ENCODE measurements at regions not wholly inside any gene's neighbourhood (a gene's known extent, or its start where the extent isn't known, plus 50 kb on each side); places are given as distances from the start of the nearest gene placed in this dataset.
"Not testable (repeated sequence)": the region's sequence is repeated elsewhere in the genome, so short reads cannot be mapped to it uniquely, and the experiment has no call there.

GRCh38 chr2:81362468-81362867 lies 1057.9 kb upstream of the LRRTM1 start:
- not testable (repeated sequence) for H3K27ac ChIP-seq (ENCODE audit: low read depth, low read length); H3K27me3 ChIP-seq (ENCODE audit: insufficient read depth, low read length); H3K4me1 ChIP-seq (ENCODE audit: control insufficient read depth, insufficient read depth, low read length, unreplicated experiment); H3K4me3 ChIP-seq (ENCODE audit: low read depth, low read length); H3K79me2 ChIP-seq (ENCODE audit: control insufficient read depth, insufficient read depth, low read length, unreplicated experiment); H3K36me3 ChIP-seq (ENCODE audit: insufficient read depth, low read length); H2AFZ ChIP-seq (ENCODE audit: low read length, unreplicated experiment)

DNA sequence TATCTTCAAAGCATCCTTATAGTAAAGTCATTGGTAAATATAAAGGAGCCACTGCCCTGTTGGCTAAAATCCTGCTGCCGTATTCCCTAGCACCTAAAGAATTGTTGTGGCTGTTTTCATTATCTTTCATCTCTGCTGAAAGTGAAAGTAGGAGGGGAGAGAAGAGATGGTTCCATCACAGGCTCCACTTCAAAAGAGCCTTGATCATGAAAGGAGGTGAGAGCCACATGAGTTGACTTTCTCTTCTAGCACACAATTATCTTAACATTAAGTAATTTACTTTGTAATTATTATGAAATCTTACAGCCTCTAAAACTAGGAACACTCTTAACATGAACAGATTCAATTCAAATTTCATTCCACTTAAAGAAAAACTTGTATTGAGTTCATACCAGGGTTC lies 1050.9 kb upstream of the LRRTM1 start:
- no peaks in the 10 kb centered on the region for H3K36me3 ChIP-seq (ENCODE audit: insufficient read depth, low read length)
- H3K4me1 ChIP-seq (ENCODE audit: control insufficient read depth, insufficient read depth, low read length, unreplicated experiment), result no peaks in the 10 kb centered on the region
- H3K4me3 ChIP-seq (ENCODE audit: low read depth, low read length), result no peak overlapping the region
- no peak overlapping the region for H3K27ac ChIP-seq (ENCODE audit: low read depth, low read length)
- H3K79me2 ChIP-seq (ENCODE audit: control insufficient read depth, insufficient read depth, low read length, unreplicated experiment), result no peaks in the 10 kb centered on the region
- H3K27me3 ChIP-seq (ENCODE audit: insufficient read depth, low read length), result no peaks in the 10 kb centered on the region
- H2AFZ ChIP-seq (ENCODE audit: low read length, unreplicated experiment), result no peak overlapping the region

DNA sequence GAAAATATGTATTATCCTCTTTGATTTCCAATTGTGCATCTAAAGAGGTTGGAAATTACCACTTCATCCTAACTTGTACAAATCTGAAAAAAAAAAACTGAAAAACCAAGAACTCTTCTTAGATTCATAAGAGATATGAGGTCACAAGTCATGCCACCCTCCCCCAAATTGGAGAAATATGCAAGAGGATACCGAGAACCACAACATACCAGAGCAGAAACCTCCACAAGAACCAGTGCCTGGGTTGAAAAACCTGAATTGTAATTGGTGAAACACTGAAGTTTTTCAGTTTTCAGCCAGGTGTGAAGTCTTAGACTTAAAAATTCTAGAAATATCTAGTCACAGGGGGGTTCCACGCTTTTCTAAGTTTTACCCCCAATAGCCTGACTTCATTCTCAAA lies 1029.5 kb upstream of the LRRTM1 start:
- no peaks in the 10 kb centered on the region for H3K4me1 ChIP-seq (ENCODE audit: control insufficient read depth, insufficient read depth, low read length, unreplicated experiment)
- H3K79me2 ChIP-seq (ENCODE audit: control insufficient read depth, insufficient read depth, low read length, unreplicated experiment), result no peaks in the 10 kb centered on the region
- H3K27ac ChIP-seq (ENCODE audit: low read depth, low read length), result no peak overlapping the region
- H3K27me3 ChIP-seq (ENCODE audit: insufficient read depth, low read length), result no peaks in the 10 kb centered on the region
- H2AFZ ChIP-seq (ENCODE audit: low read length, unreplicated experiment), result no peak overlapping the region
- no peak overlapping the region for H3K4me3 ChIP-seq (ENCODE audit: low read depth, low read length)
- no peaks in the 10 kb centered on the region for H3K36me3 ChIP-seq (ENCODE audit: insufficient read depth, low read length)

GRCh38 chr2:81328968-81329367 lies 1024.4 kb upstream of the LRRTM1 start:
- Histone ChIP-seq H3K36me3 (ENCODE audit: insufficient read depth, low read length) (no peaks in the 10 kb centered on the region), H3K4me3 (ENCODE audit: low read depth, low read length) (no peak overlapping the region), H2AFZ (ENCODE audit: low read length, unreplicated experiment) (no peak overlapping the region), H3K4me1 (ENCODE audit: control insufficient read depth, insufficient read depth, low read length, unreplicated experiment) (no peaks in the 10 kb centered on the region), H3K27me3 (ENCODE audit: insufficient read depth, low read length) (no peaks in the 10 kb centered on the region), H3K27ac (ENCODE audit: low read depth, low read length) (no peak overlapping the region), H3K79me2 (ENCODE audit: control insufficient read depth, insufficient read depth, low read length, unreplicated experiment) (no peaks in the 10 kb centered on the region)

DNA sequence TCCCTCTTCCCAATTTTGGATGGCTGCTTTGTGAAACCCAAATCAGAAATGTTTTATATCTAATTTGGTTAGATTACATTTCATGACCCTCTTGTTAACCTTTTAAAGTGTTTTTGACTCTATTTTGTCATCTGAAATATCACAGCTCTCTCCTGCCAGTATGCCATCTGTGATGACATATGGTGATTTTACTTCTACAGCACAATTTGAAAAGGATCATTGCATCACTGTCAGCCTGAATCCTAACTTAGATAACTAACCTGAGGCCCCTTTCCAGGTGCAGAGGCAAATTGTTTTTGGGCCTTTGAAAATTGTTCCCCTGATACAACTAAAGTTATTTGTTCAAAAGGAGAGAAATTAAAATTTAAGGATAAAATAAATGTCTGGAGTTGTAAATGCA lies 1023.4 kb upstream of the LRRTM1 start:
- H3K79me2 ChIP-seq (ENCODE audit: control insufficient read depth, insufficient read depth, low read length, unreplicated experiment), result no peaks in the 10 kb centered on the region
- no peaks in the 10 kb centered on the region for H3K36me3 ChIP-seq (ENCODE audit: insufficient read depth, low read length)
- H3K27ac ChIP-seq (ENCODE audit: low read depth, low read length), result no peak overlapping the region
- H3K4me1 ChIP-seq (ENCODE audit: control insufficient read depth, insufficient read depth, low read length, unreplicated experiment), result no peaks in the 10 kb centered on the region
- H3K27me3 ChIP-seq (ENCODE audit: insufficient read depth, low read length), result no peaks in the 10 kb centered on the region
- H2AFZ ChIP-seq (ENCODE audit: low read length, unreplicated experiment), result no peak overlapping the region
- no peak overlapping the region for H3K4me3 ChIP-seq (ENCODE audit: low read depth, low read length)

GRCh38 chr2:81324046-81324445 lies 1019.5 kb upstream of the LRRTM1 start:
- no peak overlapping the region for H2AFZ ChIP-seq (ENCODE audit: low read length, unreplicated experiment)
- H3K4me3 ChIP-seq (ENCODE audit: low read depth, low read length), result no peak overlapping the region
- no peak overlapping the region for H3K27ac ChIP-seq (ENCODE audit: low read depth, low read length)
- H3K36me3 ChIP-seq (ENCODE audit: insufficient read depth, low read length), result no peaks in the 10 kb centered on the region
- H3K79me2 ChIP-seq (ENCODE audit: control insufficient read depth, insufficient read depth, low read length, unreplicated experiment), result no peaks in the 10 kb centered on the region
- H3K27me3 ChIP-seq (ENCODE audit: insufficient read depth, low read length), result no peaks in the 10 kb centered on the region
- no peaks in the 10 kb centered on the region for H3K4me1 ChIP-seq (ENCODE audit: control insufficient read depth, insufficient read depth, low read length, unreplicated experiment)

- no peak overlapping the region for H3K27ac ChIP-seq (ENCODE audit: low read depth, low read length)
- no peak overlapping the region for H3K4me3 ChIP-seq (ENCODE audit: low read depth, low read length)
- no peaks in the 10 kb centered on the region for H3K36me3 ChIP-seq (ENCODE audit: insufficient read depth, low read length)
- H3K27me3 ChIP-seq (ENCODE audit: insufficient read depth, low read length), result no peaks in the 10 kb centered on the region
- no peak overlapping the region for H2AFZ ChIP-seq (ENCODE audit: low read length, unreplicated experiment)
- H3K79me2 ChIP-seq (ENCODE audit: control insufficient read depth, insufficient read depth, low read length, unreplicated experiment), result no peaks in the 10 kb centered on the region
- H3K4me1 ChIP-seq (ENCODE audit: control insufficient read depth, insufficient read depth, low read length, unreplicated experiment), result no peaks in the 10 kb centered on the region
Observed at GRCh38 chr2:81304154-81304830, 999.7 kb upstream of the LRRTM1 start.

DNA sequence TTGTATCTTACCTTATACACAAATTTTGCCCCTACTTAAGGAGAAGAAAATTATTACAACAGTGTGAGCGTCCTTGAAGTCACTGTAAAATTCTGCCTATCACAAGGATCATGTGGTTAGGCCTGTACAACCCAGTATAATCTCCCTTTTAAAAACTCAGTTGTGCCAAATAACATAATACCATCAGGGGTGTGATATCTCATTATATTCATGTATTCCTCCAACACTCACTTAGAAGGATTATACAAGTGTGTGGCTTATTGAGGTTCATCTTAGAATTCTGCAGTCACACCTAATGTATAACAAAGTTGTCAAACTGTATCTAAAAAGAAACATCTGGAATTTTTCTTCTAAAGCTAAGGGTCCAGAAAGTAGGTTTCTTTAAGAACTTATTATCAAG lies 998.8 kb upstream of the LRRTM1 start:
- H3K79me2 ChIP-seq (ENCODE audit: control insufficient read depth, insufficient read depth, low read length, unreplicated experiment), result no peaks in the 10 kb centered on the region
- H3K27ac ChIP-seq (ENCODE audit: low read depth, low read length), result no peak overlapping the region
- no peak overlapping the region for H2AFZ ChIP-seq (ENCODE audit: low read length, unreplicated experiment)
- H3K36me3 ChIP-seq (ENCODE audit: insufficient read depth, low read length), result no peaks in the 10 kb centered on the region
- H3K4me1 ChIP-seq (ENCODE audit: control insufficient read depth, insufficient read depth, low read length, unreplicated experiment), result no peaks in the 10 kb centered on the region
- H3K4me3 ChIP-seq (ENCODE audit: low read depth, low read length), result no peak overlapping the region
- H3K27me3 ChIP-seq (ENCODE audit: insufficient read depth, low read length), result no peaks in the 10 kb centered on the region

DNA sequence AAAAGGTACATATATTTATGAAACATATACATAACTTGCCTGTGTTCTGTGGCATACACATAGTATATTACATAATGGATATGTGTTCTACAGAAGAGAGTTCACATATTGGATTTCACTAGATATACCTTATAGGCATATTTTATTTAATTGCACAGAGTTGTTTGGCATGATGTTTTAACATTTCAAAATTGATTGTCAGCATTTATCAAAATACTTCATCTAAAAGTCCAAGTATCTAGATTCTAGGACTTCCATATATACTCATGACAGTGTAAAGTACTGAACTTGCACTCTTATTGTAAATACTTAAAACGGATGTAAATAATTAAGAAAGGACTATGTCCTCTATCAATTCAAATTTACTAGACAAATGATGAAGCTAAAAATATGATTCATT lies 995.3 kb upstream of the LRRTM1 start:
- Histone ChIP-seq H3K36me3 (ENCODE audit: insufficient read depth, low read length) (no peaks in the 10 kb centered on the region), H3K27ac (ENCODE audit: low read depth, low read length) (no peak overlapping the region), H3K4me1 (ENCODE audit: control insufficient read depth, insufficient read depth, low read length, unreplicated experiment) (no peaks in the 10 kb centered on the region), H3K79me2 (ENCODE audit: control insufficient read depth, insufficient read depth, low read length, unreplicated experiment) (no peaks in the 10 kb centered on the region), H3K27me3 (ENCODE audit: insufficient read depth, low read length) (no peaks in the 10 kb centered on the region), H2AFZ (ENCODE audit: low read length, unreplicated experiment) (no peak overlapping the region), H3K4me3 (ENCODE audit: low read depth, low read length) (no peak overlapping the region)

GRCh38 chr2:81290846-81291245 lies 986.3 kb upstream of the LRRTM1 start:
- H3K4me1 ChIP-seq (ENCODE audit: control insufficient read depth, insufficient read depth, low read length, unreplicated experiment), result no peaks in the 10 kb centered on the region
- no peaks in the 10 kb centered on the region for H3K36me3 ChIP-seq (ENCODE audit: insufficient read depth, low read length)
- no peak overlapping the region for H3K4me3 ChIP-seq (ENCODE audit: low read depth, low read length)
- no peak overlapping the region for H2AFZ ChIP-seq (ENCODE audit: low read length, unreplicated experiment)
- no peak overlapping the region for H3K27ac ChIP-seq (ENCODE audit: low read depth, low read length)
- H3K27me3 ChIP-seq (ENCODE audit: insufficient read depth, low read length), result no peaks in the 10 kb centered on the region
- H3K79me2 ChIP-seq (ENCODE audit: control insufficient read depth, insufficient read depth, low read length, unreplicated experiment), result no peaks in the 10 kb centered on the region

- Histone ChIP-seq H2AFZ (ENCODE audit: low read length, unreplicated experiment) (no peak overlapping the region), H3K27me3 (ENCODE audit: insufficient read depth, low read length) (no peaks in the 10 kb centered on the region), H3K27ac (ENCODE audit: low read depth, low read length) (no peak overlapping the region), H3K4me1 (ENCODE audit: control insufficient read depth, insufficient read depth, low read length, unreplicated experiment) (no peaks in the 10 kb centered on the region), H3K4me3 (ENCODE audit: low read depth, low read length) (no peak overlapping the region), H3K36me3 (ENCODE audit: insufficient read depth, low read length) (no peaks in the 10 kb centered on the region), H3K79me2 (ENCODE audit: control insufficient read depth, insufficient read depth, low read length, unreplicated experiment) (no peaks in the 10 kb centered on the region)
Observed at GRCh38 chr2:81283081-81283480, 978.5 kb upstream of the LRRTM1 start.
